ENCODE measurements at regions not wholly inside any gene's neighbourhood (a gene's known extent, or its start where the extent isn't known, plus 50 kb on each side); places are given as distances from the start of the nearest gene placed in this dataset.

- TF ChIP-seq CTCF (conservative IDR thresholded peaks at IDR 0.05; ENCODE audit: low read depth, low read length) (no peak), USF2 (IDR thresholded peaks at IDR 0.05; ENCODE audit: low read depth, low read length) (no peak), POLR2A (IDR thresholded peaks at IDR 0.05; ENCODE audit: low read depth, low read length) (no peak), MXI1 (IDR thresholded peaks at IDR 0.05; ENCODE audit: borderline replicate concordance, low read depth, low read length) (no peak)
Observed at GRCh38 chr14:62315631-62316030, 553.4 kb downstream of the SNAPC1 start.

All from IMR-90 (cell line).